ENCODE measurements at regions not wholly inside any gene's neighbourhood (a gene's known extent, or its start where the extent isn't known, plus 50 kb on each side); places are given as distances from the start of the nearest gene placed in this dataset.

DNA sequence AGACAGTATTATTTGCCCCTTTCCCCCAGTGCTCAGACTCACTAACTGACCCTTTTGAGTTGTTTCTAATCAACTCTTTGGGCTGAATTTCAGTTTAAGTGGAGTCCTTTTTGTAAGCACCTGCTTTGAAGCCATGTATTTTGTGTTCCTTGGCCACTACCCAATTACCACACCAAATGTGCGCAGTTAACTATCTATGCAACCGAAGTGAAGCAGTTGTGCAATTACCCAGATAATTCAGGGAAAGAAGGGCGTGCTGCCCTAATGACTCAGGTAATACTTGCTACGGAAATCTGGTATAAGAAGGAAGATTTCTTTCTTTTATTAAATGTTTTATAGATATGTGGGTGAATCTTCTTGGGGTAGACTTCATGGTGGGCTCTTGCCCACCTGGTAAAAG lies 371.9 kb upstream of the TBL1XR1 start:
- TF ChIP-seq, protein P1, sequence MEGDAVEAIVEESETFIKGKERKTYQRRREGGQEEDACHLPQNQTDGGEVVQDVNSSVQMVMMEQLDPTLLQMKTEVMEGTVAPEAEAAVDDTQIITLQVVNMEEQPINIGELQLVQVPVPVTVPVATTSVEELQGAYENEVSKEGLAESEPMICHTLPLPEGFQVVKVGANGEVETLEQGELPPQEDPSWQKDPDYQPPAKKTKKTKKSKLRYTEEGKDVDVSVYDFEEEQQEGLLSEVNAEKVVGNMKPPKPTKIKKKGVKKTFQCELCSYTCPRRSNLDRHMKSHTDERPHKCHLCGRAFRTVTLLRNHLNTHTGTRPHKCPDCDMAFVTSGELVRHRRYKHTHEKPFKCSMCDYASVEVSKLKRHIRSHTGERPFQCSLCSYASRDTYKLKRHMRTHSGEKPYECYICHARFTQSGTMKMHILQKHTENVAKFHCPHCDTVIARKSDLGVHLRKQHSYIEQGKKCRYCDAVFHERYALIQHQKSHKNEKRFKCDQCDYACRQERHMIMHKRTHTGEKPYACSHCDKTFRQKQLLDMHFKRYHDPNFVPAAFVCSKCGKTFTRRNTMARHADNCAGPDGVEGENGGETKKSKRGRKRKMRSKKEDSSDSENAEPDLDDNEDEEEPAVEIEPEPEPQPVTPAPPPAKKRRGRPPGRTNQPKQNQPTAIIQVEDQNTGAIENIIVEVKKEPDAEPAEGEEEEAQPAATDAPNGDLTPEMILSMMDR (conservative IDR thresholded peaks at IDR 0.05; ENCODE audit: low read length), result no peak
- TF ChIP-seq EZH2phosphoT487 (IDR thresholded peaks at IDR 0.05; ENCODE audit: borderline replicate concordance), result no peak

All from Loucy (cell line).